A549 (cell line): ENCODE measurements at regions not wholly inside any gene's neighbourhood (a gene's known extent, or its start where the extent isn't known, plus 50 kb on each side); places are given as distances from the start of the nearest gene placed in this dataset.

ENCODE experiments used
- BHLHE40 ChIP-seq: IDR thresholded peaks from 2 replicates; pipeline ENCODE4 v1.6.1; 2012; ENCODE audit warnings: low read depth, low read length, inconsistent platforms
- ESRRA ChIP-seq: fragments of 150-350 bp; IDR thresholded peaks from 2 replicates; pipeline ENCODE4 v1.6.1; 2014; ENCODE audit warnings: mild to moderate bottlenecking, low read length, borderline replicate concordance
- POLR2A ChIP-seq: IDR thresholded peaks from 2 replicates; pipeline ENCODE4 v1.6.1; 2012; ENCODE audit warnings: mild to moderate bottlenecking, low read length
- RAD21 ChIP-seq, 2 experiments: fragments of >200 bp in 1 of 2; sonication (Bioruptor Twin) in 1 of 2; formaldehyde crosslinking in 1 of 2; IDR thresholded peaks in 1 of 2; conservative IDR thresholded peaks in 1 of 2; 2 replicates in 1 of 2; 3 replicates in 1 of 2; pipeline ENCODE4 v1.6.1; 2012 to 2018; ENCODE audit warnings: inconsistent platforms in 1 of 2
- ZFP36 ChIP-seq: fragments of 450-650 bp; IDR thresholded peaks from 2 replicates; pipeline ENCODE4 v1.6.1; 2014; ENCODE audit warnings: borderline replicate concordance; ENCODE audit not compliant: partially characterized antibody
- TF ChIP-seq, protein P1 (sequence below): fragments of >200 bp; sonication (Bioruptor Twin); formaldehyde crosslinking; IDR thresholded peaks from 3 replicates; pipeline ENCODE4 v1.5.1; 2016

DNA sequence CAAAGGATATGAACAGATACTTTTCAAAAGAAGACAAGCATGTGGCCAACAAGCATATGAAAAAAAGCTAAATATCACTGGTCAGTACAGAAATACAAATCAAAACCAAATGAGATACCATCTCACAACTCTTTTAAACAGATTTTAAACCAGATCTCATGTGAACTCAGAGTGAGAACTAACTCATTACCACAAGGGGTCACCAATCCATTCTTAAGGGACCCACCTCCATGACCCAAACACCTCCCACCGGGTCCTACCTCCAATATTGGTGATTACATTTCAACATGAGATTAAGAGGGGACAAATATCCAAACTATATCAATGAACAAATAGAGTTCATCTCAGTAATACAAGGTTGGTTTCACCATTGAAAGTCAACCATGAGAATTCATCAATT lies 319.8 kb upstream of the GULP1 start:
- TF ChIP-seq ESRRA (no peak), BHLHE40 (no peak), ZFP36 (no peak), POLR2A (no peak), RAD21 (conservative IDR thresholded peaks at IDR 0.05 in 1 of 2, IDR thresholded peaks at IDR 0.05 in 1 of 2) (0 out of 5 replicates have a peak, but pooled peaks of 1 of the 2 experiments have one; percentile 7)
- TF ChIP-seq, protein P1, sequence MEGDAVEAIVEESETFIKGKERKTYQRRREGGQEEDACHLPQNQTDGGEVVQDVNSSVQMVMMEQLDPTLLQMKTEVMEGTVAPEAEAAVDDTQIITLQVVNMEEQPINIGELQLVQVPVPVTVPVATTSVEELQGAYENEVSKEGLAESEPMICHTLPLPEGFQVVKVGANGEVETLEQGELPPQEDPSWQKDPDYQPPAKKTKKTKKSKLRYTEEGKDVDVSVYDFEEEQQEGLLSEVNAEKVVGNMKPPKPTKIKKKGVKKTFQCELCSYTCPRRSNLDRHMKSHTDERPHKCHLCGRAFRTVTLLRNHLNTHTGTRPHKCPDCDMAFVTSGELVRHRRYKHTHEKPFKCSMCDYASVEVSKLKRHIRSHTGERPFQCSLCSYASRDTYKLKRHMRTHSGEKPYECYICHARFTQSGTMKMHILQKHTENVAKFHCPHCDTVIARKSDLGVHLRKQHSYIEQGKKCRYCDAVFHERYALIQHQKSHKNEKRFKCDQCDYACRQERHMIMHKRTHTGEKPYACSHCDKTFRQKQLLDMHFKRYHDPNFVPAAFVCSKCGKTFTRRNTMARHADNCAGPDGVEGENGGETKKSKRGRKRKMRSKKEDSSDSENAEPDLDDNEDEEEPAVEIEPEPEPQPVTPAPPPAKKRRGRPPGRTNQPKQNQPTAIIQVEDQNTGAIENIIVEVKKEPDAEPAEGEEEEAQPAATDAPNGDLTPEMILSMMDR = no peak
